ENCODE measurements at regions not wholly inside any gene's neighbourhood (a gene's known extent, or its start where the extent isn't known, plus 50 kb on each side); places are given as distances from the start of the nearest gene placed in this dataset.

GRCh38 chr3:189101594-189101993 lies 70.2 kb upstream of the TPRG1 start:
- H3K9me3 ChIP-seq = no peaks in the 10 kb centered on the region
- intact Hi-C loops (cut with DNase I; ENCODE audit: low total_unique reads) = no loop called here
- WGBS, 5 donors = 85 to 96% (median 87%) methylated on average over 2 of the region's 2 CpGs
- no peaks in the 10 kb centered on the region for H3K27me3 ChIP-seq (replicated peaks in 1 of 7)
- H3K4me3 ChIP-seq = no peak overlapping the region
- no peaks in the 10 kb centered on the region for H3K36me3 ChIP-seq
- H3K27ac ChIP-seq = no peak overlapping the region
- no peak for DNase-seq
- TF ChIP-seq POLR2AphosphoS5 (IDR thresholded peaks at IDR 0.05) (no peak), POLR2A (IDR thresholded peaks at IDR 0.05) (no peak)
- TF ChIP-seq, protein P1, sequence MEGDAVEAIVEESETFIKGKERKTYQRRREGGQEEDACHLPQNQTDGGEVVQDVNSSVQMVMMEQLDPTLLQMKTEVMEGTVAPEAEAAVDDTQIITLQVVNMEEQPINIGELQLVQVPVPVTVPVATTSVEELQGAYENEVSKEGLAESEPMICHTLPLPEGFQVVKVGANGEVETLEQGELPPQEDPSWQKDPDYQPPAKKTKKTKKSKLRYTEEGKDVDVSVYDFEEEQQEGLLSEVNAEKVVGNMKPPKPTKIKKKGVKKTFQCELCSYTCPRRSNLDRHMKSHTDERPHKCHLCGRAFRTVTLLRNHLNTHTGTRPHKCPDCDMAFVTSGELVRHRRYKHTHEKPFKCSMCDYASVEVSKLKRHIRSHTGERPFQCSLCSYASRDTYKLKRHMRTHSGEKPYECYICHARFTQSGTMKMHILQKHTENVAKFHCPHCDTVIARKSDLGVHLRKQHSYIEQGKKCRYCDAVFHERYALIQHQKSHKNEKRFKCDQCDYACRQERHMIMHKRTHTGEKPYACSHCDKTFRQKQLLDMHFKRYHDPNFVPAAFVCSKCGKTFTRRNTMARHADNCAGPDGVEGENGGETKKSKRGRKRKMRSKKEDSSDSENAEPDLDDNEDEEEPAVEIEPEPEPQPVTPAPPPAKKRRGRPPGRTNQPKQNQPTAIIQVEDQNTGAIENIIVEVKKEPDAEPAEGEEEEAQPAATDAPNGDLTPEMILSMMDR (IDR thresholded peaks at IDR 0.05 in 8 of 11, conservative IDR thresholded peaks at IDR 0.05 in 3 of 11) = no peak
- no peaks in the 10 kb centered on the region for H3K4me1 ChIP-seq

- Histone ChIP-seq H3K27ac (no peak overlapping the region), H3K9me3 (no peaks in the 10 kb centered on the region), H3K4me1 (no peaks in the 10 kb centered on the region), H3K4me3 (no peak overlapping the region), H3K27me3 (replicated peaks in 1 of 7) (no peaks in the 10 kb centered on the region), H3K36me3 (no peaks in the 10 kb centered on the region)
- no peak for DNase-seq
- intact Hi-C loops (cut with DNase I; ENCODE audit: low total_unique reads) = no loop called here
- 72 to 93% (median 77%) methylated on average over 1 of the region's 1 CpG for WGBS, 5 donors
- TF ChIP-seq POLR2AphosphoS5 (IDR thresholded peaks at IDR 0.05) (no peak), POLR2A (IDR thresholded peaks at IDR 0.05) (no peak)
- TF ChIP-seq, protein P1 (IDR thresholded peaks at IDR 0.05 in 8 of 11, conservative IDR thresholded peaks at IDR 0.05 in 3 of 11) = no peak
Observed at GRCh38 chr3:189103208-189103607, 68.6 kb upstream of the TPRG1 start.

DNA sequence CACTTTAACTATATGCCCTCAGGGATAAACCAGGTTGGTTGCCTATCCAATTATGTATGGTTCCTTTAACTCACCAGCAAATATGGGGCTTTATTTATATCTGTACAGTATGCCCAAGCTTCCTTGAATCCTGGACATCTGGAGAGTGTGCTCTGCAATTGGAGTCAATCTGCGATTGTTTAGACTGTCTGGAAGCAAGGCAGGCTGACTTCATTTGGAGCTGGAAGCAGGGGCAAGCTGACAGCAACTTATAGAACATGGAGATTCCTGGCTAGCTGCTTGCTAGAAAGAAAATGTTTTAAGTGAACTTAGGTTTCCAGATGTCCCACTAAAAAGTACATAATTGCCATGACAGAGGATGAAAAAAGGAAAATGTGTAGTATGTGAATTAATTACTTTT lies 63.7 kb upstream of the TPRG1 start:
- no peak for DNase-seq
- H3K4me3 ChIP-seq = no peak overlapping the region
- 71 to 88% (median 85%) methylated on average over 1 of the region's 1 CpG for WGBS, 5 donors
- H3K36me3 ChIP-seq = no peaks in the 10 kb centered on the region
- H3K4me1 ChIP-seq = no peaks in the 10 kb centered on the region
- intact Hi-C loops (cut with DNase I; ENCODE audit: low total_unique reads) = no loop called here
- H3K27me3 ChIP-seq (replicated peaks in 1 of 7) = peaks cover 0 to 8% (median 0%) of the 10 kb centered on the region in 7 donors
- no peak overlapping the region for H3K27ac ChIP-seq
- H3K9me3 ChIP-seq = peaks cover 0 to 2% (median 0%) of the 10 kb centered on the region in 8 donors
- TF ChIP-seq POLR2A (IDR thresholded peaks at IDR 0.05) (no peak), POLR2AphosphoS5 (IDR thresholded peaks at IDR 0.05) (no peak)
- TF ChIP-seq, protein P1 (IDR thresholded peaks at IDR 0.05 in 8 of 11, conservative IDR thresholded peaks at IDR 0.05 in 3 of 11) = no peak

DNA sequence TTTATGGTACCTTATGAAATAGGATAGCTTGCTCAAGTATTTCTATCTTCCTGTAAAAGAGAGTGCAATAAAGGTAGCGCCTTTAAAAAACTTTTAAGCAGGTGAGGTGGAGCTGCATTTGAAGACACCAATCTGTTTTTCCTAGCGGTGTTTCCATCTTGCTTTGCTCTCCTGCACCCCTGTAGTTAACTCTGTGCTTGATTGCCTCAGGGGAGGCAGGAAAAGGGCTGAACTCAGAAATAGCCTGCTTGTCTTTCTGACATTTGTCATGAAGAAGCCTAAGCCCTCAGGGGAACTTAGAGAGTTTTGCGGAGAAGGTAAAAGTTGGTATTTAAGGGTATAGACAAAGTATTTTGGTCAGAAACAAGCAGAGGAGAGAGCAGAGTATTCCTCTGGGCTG lies 63.0 kb upstream of the TPRG1 start:
- Histone ChIP-seq H3K36me3 (no peaks in the 10 kb centered on the region), H3K27ac (no peak overlapping the region), H3K27me3 (replicated peaks in 1 of 7) (peaks cover 0 to 8% (median 0%) of the 10 kb centered on the region in 7 donors), H3K4me1 (no peaks in the 10 kb centered on the region), H3K9me3 (peaks cover 0 to 2% (median 0%) of the 10 kb centered on the region in 8 donors), H3K4me3 (no peak overlapping the region)
- 85 to 91% (median 88%) methylated on average over 3 of the region's 3 CpGs for WGBS, 5 donors
- no peak for DNase-seq
- TF ChIP-seq POLR2A (IDR thresholded peaks at IDR 0.05) (no peak), POLR2AphosphoS5 (IDR thresholded peaks at IDR 0.05) (no peak)
- TF ChIP-seq, protein P1 (IDR thresholded peaks at IDR 0.05 in 8 of 11, conservative IDR thresholded peaks at IDR 0.05 in 3 of 11) = no peak
- intact Hi-C loops (cut with DNase I; ENCODE audit: low total_unique reads) = no loop called here
